HG03175 (cell line): ENCODE measurements at regions not wholly inside any gene's neighbourhood (a gene's known extent, or its start where the extent isn't known, plus 50 kb on each side); places are given as distances from the start of the nearest gene placed in this dataset.

Experiments
- ATAC-seq: cut with Tn5 transposase; IDR thresholded peaks from one replicate; pipeline ENCODE4 v1.9.1; 2021; ENCODE audit warnings: mild to moderate bottlenecking, moderate library complexity; ENCODE audit not compliant: unreplicated experiment

DNA sequence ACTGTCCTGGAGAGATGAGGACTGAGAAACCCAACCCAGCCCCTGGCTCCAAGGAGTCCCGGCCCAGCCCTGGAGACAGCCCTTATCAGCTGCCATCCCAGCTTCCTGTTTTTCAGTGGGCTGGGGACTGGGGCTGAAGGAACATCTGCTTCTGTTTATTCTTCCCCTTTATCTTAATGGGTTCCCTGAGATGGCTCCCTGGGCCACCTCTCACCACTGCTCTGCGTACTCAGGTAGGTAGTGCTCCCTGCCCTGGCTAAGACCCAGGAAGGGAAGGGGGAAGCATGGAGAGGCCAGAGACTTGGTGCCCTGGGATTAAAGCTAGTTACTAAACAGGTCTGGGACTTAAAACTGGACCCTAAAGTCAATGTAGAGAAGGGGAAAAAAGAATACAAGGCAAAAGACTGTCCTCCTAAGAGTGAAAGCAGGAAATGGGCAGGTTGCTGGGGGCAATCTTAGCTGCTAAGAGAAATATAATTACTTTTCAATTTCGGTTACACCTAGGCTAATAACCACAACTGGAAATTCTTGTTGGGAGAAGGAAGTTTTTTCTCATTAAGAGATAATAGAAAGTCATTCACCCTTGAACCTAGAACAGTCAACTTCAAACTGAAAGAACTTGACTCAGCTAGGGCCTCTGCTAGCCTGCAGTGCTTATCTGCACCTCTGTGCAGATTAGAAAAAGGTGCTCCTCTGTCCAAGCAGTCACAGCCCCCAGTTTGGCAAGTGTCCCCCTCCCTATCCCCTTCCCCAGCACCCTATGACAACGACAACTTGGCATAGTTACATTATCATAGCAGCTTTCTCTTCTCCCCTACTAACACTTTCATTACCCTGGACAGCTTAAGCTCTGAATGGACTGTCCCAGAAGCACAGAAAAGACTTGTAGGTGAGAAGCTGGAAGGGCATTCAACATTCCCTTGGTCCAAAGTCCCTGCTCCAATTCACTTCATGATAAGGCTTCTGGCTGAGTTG lies 65.6 kb upstream of the KDM7A start:
- peak; percentile 52 for ATAC-seq

DNA sequence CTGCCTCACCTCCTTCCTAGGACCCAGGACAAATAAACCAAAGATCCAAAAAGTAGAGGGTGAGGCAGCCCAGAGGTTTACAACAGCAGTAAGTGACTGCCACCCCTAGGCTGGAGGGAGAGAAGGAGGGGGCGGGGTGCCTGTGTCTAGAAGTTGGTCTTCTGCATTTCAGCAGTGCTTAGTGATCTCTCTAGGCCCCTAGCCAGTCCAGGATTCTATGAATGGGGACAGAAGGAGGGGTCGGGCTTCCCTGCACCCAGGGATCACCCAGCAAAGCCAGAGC lies 62.8 kb upstream of the KDM7A start:
- ATAC-seq = no peak

DNA sequence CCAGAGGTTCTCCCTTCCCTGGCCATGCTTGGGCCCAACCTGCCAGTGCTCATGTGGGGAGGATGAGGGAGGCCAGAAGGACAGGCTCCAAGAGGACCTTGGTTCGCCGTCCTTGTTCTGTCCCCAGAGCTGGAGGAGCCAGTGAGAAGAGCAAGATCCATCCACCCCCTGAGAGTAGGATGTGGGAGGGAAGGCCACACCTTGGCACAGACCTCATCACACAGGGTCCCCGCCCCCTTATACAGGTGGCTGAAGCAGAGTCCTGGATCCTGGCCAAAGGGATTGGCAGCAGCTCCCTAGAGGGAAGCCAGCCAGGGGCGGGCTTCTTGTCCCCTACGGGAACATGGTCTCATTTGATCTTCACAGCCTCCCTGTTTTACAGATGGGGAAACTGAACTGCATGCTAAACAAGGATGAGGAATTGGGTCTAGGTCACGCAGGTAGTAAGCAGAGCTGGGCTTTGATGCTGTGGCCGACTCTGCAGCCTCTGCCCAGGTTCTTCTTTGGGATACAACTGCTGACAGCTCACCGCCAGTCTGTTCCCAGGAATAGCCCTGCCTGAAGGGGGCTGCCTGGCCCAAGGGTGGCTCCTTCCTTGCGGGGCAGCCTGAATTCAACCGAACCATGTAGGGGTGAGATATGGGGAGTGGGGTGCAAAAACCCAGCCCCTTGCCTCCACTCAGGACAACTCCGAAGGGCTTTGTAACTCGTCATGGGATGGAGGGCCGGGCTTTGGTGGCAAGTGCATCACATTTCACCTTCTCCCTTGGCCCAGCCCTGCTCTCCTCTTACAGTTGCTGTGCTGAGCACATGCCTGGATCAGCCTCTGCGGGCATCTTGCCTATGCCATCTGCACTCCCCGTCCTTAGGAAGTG lies 62.2 kb upstream of the KDM7A start:
- no peak for ATAC-seq

DNA sequence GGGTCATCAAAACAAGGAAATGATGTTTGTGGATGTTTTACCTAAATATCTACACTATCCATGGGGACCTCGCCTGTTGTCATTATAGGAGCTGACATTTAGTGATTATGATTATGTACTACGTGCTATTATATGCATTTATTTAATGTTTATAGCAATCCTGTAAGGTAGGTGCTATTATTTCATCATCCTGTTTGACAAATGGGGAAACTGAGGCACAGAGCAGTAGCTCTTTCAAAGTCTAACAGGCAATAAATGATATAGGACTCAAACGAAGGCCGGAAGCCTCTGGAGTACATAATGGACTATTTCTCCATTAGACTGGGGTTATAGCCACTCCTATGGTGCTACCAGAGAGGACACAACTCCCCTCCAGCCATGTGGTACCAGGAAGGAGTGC lies 60.6 kb upstream of the KDM7A start:
- ATAC-seq = no peak

DNA sequence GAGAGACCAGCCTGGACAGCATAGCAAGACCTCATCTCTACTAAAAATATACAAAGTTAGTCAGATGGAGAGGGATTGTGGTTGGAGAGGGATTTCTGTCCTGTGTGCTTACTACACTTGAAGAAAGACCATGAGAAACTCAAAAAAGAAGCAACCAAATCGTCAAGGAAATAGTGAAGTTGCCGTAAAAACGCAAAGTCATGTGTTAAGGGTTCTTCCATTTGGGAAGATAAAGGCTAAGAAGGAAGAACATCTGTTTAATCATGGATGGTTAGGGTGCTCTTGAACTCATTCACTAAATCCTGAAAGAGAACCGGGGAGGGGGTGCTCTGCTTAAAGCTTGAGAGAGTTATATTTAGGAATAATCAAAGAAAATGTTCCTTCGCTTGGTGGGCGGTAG lies 59.8 kb upstream of the KDM7A start:
- no peak for ATAC-seq

DNA sequence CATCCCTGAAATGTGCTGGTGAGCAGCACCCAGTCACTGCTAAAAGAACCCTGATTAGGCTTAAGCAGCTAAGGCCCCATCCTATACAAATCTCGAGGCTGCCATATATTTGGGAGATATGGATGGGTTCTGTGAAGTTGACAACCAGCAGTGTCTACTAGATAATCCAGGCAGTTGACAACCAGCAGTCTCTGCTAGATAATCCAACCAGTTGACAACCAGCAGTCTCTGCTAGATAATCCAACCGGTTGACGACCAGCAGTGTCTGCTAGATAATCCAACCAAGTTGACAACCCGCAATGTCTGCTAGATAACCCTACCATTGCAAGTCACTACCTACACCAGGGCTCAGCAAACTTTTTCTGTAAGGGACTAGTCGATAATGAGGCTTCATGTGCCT lies 58.3 kb upstream of the KDM7A start:
- no peak for ATAC-seq

DNA sequence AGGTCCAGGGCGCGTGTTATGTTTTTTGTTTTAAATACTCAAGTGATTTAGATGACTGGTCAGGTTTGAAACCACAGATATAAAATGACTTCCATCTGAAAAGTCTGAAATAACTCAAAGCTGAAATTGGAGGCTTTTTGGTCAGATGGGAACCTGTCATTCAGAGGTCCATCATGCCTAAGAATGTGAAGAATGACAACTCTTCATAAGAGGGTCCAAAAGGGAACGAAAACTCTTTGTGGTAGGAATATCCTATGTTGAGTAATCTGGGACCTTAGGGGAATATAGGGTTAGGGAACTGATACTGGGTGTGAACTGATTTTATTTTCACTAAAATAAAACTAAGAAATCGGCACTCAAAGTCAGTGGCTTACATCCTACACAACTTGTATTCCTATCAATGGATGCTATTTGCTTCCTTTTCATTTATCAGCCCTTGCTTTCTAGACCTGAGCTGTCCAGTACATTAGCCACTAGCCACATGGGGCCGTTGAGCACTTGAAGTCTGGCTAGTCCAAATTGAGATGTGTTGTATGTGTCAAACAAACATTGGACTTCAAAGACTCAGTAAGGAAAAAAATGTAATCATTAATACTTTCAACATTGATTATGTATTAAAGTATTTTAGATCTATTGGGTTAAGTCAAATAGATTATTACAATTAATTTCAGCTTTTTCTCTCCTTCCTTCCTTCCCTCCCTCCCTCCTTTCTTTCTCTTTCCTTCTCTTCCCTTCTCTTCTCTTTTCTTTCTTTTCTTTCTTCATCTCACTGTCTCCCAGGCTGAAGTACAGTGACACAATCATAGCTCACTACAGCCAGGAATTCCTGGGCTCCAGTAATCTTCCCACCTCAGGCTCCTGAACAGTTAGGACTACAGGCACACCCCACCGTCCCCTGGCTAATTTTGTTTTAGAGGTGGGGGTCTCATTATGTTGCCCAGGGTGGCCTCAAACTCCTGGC lies 56.5 kb upstream of the KDM7A start:
- no peak for ATAC-seq

DNA sequence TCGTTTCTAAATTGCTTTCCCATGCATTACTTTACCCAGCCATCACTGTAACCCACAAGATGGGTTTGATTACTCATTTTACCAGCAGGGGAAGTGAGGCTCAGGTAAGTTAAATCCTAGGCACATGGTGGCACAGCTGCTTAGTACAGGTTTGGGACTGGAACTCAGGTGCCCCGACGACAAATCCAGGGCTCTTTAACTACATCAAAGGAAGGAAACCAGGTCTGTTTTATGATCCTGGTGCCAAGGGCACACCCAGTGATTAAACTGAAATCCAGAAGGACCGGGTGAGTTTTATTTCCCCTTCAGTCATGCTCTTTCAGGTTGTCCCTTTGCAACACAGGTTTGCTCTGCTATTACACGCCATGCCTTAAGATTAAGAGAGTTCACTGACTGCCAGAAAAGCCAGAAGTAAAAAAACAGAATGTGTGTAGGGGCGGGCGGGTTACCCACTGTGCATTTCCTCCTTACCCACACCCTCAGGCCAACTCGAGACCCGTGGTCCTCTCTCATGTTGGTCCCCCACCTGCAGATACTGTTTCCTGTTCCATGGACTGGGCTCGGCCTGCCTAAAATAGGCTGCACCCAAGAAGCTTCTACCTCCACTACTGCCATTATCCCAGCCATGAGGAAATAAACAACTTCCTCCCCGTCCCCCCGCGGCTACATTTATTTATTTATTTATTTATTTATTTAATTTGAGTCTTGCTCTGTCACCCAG lies 55.1 kb upstream of the KDM7A start:
- ATAC-seq = no peak

DNA sequence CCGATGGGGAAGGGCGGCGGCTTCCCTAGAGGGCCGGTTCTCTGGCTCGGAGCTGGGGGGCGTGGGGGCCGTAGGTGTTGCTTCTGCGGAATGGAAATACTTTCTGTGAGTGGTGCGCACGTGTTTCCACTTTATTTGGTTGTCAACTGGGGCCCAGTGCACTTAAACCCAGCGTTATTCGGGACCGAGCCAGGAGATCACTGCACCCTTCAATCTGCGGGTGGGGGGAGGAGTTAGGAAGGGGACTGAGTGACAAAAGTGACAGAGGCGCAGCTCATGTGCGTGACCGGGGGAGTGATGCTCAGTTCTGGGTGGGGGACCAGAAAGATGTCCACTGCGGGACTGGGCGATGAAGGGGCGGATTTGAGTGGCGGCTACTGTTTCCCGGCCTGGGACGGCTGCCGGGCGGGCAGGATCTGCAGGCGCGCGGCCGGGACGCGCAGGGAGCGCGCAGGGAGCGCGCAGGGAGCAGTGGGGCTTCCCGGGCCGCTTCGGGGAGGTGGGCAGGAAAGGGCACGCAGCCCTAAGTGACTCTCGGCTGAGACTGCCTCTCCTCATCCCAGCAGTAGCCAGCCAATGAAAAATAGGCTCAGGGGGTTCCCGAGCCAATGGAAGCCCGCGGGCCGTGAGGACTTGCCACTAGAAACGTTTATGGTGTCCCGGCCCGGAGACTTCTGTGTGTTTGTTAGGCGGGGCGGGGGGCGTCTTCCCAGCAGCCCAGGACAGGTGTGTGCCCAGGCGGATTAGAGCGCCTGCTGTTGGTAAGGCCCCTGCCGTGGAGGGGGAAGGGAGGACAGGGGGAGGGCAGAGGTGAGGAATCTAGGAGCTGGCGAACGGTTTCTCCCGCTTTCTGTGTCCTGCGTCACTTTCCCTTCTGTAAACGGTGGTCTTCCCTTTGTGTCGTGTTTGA lies 54.3 kb upstream of the KDM7A start:
- peak; percentile 9 for ATAC-seq

DNA sequence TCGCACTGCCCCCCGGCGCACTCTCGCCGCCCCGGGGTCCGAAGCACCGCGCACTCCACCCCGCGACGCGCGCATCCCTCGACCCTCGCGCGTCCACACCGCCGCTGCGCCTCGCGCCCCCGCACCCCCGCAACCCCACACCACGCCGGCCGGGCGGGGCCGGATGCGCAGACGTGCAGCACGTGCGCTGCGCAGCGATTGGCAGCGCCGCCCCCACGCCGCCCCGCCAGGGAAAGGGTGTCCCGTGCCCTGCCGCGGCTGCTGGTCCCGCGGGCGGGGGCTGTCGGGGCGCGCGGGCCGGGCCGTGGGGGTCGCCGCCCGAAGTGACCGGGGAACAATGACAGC lies 53.7 kb upstream of the KDM7A start:
- ATAC-seq = peak; percentile 37

DNA sequence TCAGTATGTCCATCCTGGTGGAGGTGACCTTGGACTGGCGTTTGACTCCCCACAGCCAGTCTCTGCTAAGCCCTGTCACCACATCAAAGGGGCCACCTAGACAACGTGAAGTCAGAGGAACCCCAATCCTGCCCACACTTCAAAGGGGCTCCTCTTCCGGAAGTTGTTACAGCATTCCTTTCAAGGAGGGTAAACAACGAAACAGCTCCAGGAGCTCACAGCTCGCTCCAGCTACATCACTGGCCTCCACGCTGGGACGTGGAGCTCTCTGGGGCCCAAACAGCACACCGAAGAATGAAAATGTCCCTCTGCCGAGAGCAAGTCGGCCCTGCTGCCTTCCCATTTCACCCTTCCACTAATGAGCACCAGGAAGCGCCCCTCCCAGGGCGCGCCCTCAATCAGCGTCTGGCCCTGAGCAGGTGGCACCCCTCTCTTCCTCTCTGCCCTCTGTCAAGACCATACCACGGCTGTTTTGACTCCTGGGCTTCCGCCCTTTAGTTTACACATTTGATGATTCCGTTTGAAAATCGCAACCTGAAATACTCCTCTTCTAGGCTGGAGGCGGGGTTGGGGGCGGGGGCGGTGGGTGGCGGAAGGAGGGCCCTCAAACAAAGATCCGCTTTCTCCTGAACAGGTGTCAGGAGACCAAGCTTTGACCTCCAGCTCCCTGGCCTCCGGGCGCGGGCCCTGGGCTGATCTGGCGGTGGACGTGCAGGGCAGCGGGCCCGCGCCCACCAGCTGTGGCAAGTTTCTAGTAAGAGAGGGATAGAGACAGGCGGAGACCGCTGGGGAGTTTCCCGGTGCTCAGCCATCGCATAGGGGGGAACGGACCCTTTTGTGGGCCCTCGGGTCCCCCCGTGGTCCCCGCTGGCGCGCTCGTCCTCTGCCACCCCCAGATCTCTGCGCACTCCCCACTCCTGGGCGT lies 53.1 kb upstream of the KDM7A start:
- peak; percentile 31 for ATAC-seq

DNA sequence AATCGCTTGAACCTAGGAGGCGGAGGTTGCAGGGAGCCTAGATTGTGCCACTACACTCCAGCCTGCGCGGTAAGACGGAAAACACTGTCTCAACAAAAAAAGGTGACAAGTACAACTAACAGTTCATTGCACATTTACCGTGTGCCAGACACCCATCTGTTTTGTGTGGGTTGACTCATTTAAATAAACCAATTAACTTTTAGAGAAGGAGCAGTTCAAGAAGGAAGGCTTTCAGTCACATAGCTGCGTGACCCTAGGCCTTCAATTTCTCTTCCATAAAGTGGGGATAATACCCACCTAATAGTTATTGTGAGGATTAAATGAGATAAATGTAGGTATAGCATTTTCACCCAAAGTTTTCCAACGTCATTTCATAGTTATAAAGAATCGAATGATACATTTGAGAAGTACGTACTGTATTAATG lies 52.3 kb upstream of the KDM7A start:
- ATAC-seq = no peak
